Endodermal cell (in vitro differentiated cells): ENCODE measurements at regions not wholly inside any gene's neighbourhood (a gene's known extent, or its start where the extent isn't known, plus 50 kb on each side); places are given as distances from the start of the nearest gene placed in this dataset.
A peak's percentile ranks its signal among the peaks of the same experiment; 100 is the strongest.

Experiments
- DNase-seq: peaks from one replicate; pipeline ENCODE4 v3.0.0-alpha.2; 2017
- H3K27ac ChIP-seq: 2 replicates; pipeline ENCODE4 v1.5.1; 2013; ENCODE audit warnings: mild to moderate bottlenecking, low read depth, low read length, moderate library complexity
- H3K27me3 ChIP-seq: 2 replicates; pipeline ENCODE4 v1.6.1; 2013; ENCODE audit warnings: mild to moderate bottlenecking, low read length, moderate library complexity; ENCODE audit not compliant: insufficient read depth, control insufficient read depth, poor library complexity, severe bottlenecking
- H3K36me3 ChIP-seq: 2 replicates; pipeline ENCODE4 v1.7.0; 2013; ENCODE audit warnings: mild to moderate bottlenecking, low read length, moderate library complexity; ENCODE audit not compliant: control insufficient read depth, insufficient read depth
- H3K4me1 ChIP-seq: one replicate; pipeline ENCODE4 v1.7.0; 2013; ENCODE audit warnings: low read length; ENCODE audit not compliant: control insufficient read depth, insufficient read depth
- H3K4me3 ChIP-seq: 2 replicates; pipeline ENCODE4 v1.5.1; 2013; ENCODE audit warnings: mild to moderate bottlenecking, low read length, moderate library complexity
- H3K9ac ChIP-seq: 2 replicates; pipeline ENCODE4 v1.6.1; 2013; ENCODE audit warnings: mild to moderate bottlenecking, low read length, moderate library complexity; ENCODE audit not compliant: poor library complexity, severe bottlenecking; ENCODE audit errors: extremely low read depth
- H3K9me3 ChIP-seq: 2 replicates; pipeline ENCODE4 v1.6.1; 2013; ENCODE audit warnings: mild to moderate bottlenecking, low read length, moderate library complexity; ENCODE audit not compliant: control insufficient read depth
- H3K27ac Mint-ChIP-seq: 2 replicates; pipeline ENCODE4 v1.8.0; 2020; ENCODE audit warnings: mixed read lengths
- H3K27me3 Mint-ChIP-seq: 2 replicates; pipeline ENCODE4 v1.8.0; 2021; ENCODE audit warnings: mild to moderate bottlenecking, mixed read lengths; ENCODE audit not compliant: insufficient read depth
- H3K36me3 Mint-ChIP-seq: 2 replicates; pipeline ENCODE4 v1.8.0; 2020; ENCODE audit warnings: low read depth, mixed read lengths
- H3K4me1 Mint-ChIP-seq: 2 replicates; pipeline ENCODE4 v1.8.0; 2020; ENCODE audit warnings: mixed read lengths
- H3K4me3 Mint-ChIP-seq: 2 replicates; pipeline ENCODE4 v1.8.0; 2020; ENCODE audit warnings: mild to moderate bottlenecking, moderate library complexity, mixed read lengths
- H3K9me3 Mint-ChIP-seq: 2 replicates; pipeline ENCODE4 v1.8.0; 2020; ENCODE audit warnings: mild to moderate bottlenecking, mixed read lengths
- CTCF ChIP-seq: fragments of 200-600 bp; sonication (generic); conservative IDR thresholded peaks from 2 replicates; pipeline ENCODE4 v1.5.0; 2021; ENCODE audit warnings: antibody characterized with exemption, mild to moderate bottlenecking
- WGBS, 2 experiments: methylation state at CpG; one replicate each; pipeline versions ENCODE4 v1.1.5 to v1.1.7; 2013; ENCODE audit warnings: missing lambda C conversion rate in 2 of 2, mixed read lengths in 1 of 2; ENCODE audit not compliant: insufficient coverage in 1 of 2, insufficient read length in 1 of 2; 5-methylcytosine and 5-hydroxymethylcytosine counted together

- no peaks in the 10 kb centered on the region for H3K27me3 ChIP-seq
- H3K4me1 ChIP-seq = no peaks in the 10 kb centered on the region
- no peak overlapping the region for H3K4me3 ChIP-seq
- DNase-seq = no peak
- no peak overlapping the region for H3K9ac ChIP-seq
- Mint-ChIP-seq H3K4me3 (no peak overlapping the region), H3K36me3 (no peaks in the 10 kb centered on the region), H3K4me1 (no peaks in the 10 kb centered on the region), H3K27ac (no peak overlapping the region), H3K9me3 (no peaks in the 10 kb centered on the region), H3K27me3 (peaks cover 11% of the 10 kb centered on the region)
- no peaks in the 10 kb centered on the region for H3K36me3 ChIP-seq
- H3K27ac ChIP-seq = no peak overlapping the region
- TF ChIP-seq CTCF = peak; percentile 22
- H3K9me3 ChIP-seq = no peaks in the 10 kb centered on the region
- WGBS, 2 experiments = 91 to 95% methylated on average over 12 to 19 of the region's 19 CpGs
These were observed 78.3 kb upstream of the NEK6 start for GRCh38 chr9:124179196-124180071.

GRCh38 chr9:124180557-124180956, 77.2 kb upstream of the NEK6 start:
- Mint-ChIP-seq H3K27me3 (peaks cover 12% of the 10 kb centered on the region), H3K27ac (no peak overlapping the region)

GRCh38 chr9:124182741-124183140, 75.0 kb upstream of the NEK6 start:
- no peaks in the 10 kb centered on the region for H3K36me3 Mint-ChIP-seq
- Histone ChIP-seq H3K36me3 (no peaks in the 10 kb centered on the region), H3K27me3 (peaks cover 22% of the 10 kb centered on the region), H3K27ac (no peak overlapping the region), H3K9ac (no peak overlapping the region), H3K4me1 (no peaks in the 10 kb centered on the region), H3K4me3 (no peak overlapping the region), H3K9me3 (no peaks in the 10 kb centered on the region)
- no peak for DNase-seq
- H3K4me3 Mint-ChIP-seq = no peak overlapping the region
- 86 to 95% methylated on average over 4 to 5 of the region's 5 CpGs for WGBS, 2 experiments
- no peaks in the 10 kb centered on the region for H3K4me1 Mint-ChIP-seq
- no peaks in the 10 kb centered on the region for H3K9me3 Mint-ChIP-seq
- no peak overlapping the region for H3K27ac Mint-ChIP-seq
- no peak for TF ChIP-seq CTCF
- H3K27me3 Mint-ChIP-seq = peaks cover 17% of the 10 kb centered on the region

More at GRCh38 chr9:124180557-124180956, 77.2 kb upstream of the NEK6 start:
- H3K4me1 ChIP-seq = no peaks in the 10 kb centered on the region
- H3K4me1 Mint-ChIP-seq = no peaks in the 10 kb centered on the region
- H3K9ac ChIP-seq = no peak overlapping the region
- no peak overlapping the region for H3K4me3 Mint-ChIP-seq
- no peak overlapping the region for H3K27ac ChIP-seq
- H3K4me3 ChIP-seq = no peak overlapping the region
- no peak for TF ChIP-seq CTCF
- 75 to 84% methylated on average over 2 to 7 of the region's 7 CpGs for WGBS, 2 experiments
- H3K9me3 Mint-ChIP-seq = no peaks in the 10 kb centered on the region
- H3K36me3 ChIP-seq = no peaks in the 10 kb centered on the region
- H3K27me3 ChIP-seq = peaks cover 10% of the 10 kb centered on the region
- H3K9me3 ChIP-seq = no peaks in the 10 kb centered on the region
- H3K36me3 Mint-ChIP-seq = no peaks in the 10 kb centered on the region
- DNase-seq = no peak
